GM12875 (cell line): ENCODE measurements at regions not wholly inside any gene's neighbourhood (a gene's known extent, or its start where the extent isn't known, plus 50 kb on each side); places are given as distances from the start of the nearest gene placed in this dataset.

Experiments
- H3K4me3 ChIP-seq: one replicate; pipeline ENCODE4 v1.5.1; 2011; ENCODE audit warnings: low read depth, low read length, control low read depth
- TF ChIP-seq, protein P1 (sequence below): IDR thresholded peaks from 2 replicates; pipeline ENCODE4 v1.5.1; 2011; ENCODE audit warnings: low read depth, mild to moderate bottlenecking, control low read depth, inconsistent platforms, low read length, moderate library complexity, borderline replicate concordance; ENCODE audit not compliant: insufficient read depth

GRCh38 chr1:5559078-5559477 lies 433.1 kb downstream of the NPHP4 start:
- no peak overlapping the region for H3K4me3 ChIP-seq
- TF ChIP-seq, protein P1, sequence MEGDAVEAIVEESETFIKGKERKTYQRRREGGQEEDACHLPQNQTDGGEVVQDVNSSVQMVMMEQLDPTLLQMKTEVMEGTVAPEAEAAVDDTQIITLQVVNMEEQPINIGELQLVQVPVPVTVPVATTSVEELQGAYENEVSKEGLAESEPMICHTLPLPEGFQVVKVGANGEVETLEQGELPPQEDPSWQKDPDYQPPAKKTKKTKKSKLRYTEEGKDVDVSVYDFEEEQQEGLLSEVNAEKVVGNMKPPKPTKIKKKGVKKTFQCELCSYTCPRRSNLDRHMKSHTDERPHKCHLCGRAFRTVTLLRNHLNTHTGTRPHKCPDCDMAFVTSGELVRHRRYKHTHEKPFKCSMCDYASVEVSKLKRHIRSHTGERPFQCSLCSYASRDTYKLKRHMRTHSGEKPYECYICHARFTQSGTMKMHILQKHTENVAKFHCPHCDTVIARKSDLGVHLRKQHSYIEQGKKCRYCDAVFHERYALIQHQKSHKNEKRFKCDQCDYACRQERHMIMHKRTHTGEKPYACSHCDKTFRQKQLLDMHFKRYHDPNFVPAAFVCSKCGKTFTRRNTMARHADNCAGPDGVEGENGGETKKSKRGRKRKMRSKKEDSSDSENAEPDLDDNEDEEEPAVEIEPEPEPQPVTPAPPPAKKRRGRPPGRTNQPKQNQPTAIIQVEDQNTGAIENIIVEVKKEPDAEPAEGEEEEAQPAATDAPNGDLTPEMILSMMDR: no peak

DNA sequence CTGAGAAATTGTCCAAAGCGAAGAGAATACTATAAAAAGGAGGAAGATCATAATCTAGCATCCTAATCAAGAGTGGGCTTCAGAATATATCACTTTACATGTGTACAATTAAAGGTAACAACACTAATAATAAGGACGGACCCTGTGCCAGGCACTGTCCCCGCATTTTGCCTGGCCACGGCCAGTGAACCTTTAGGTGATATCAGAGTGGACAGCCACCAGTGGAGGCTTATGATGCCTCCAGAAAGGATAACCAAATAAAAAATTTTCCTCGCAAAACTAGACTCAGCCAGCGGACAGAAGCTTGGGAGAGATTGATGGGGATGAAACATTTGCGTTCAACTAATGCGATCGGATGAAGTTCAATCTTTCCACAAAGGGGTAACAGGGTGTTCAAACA lies 436.4 kb downstream of the NPHP4 start:
- TF ChIP-seq, protein P1: no peak
- H3K4me3 ChIP-seq: no peak overlapping the region

GRCh38 chr1:5554784-5555183 lies 437.4 kb downstream of the NPHP4 start:
- TF ChIP-seq, protein P1: no peak

GRCh38 chr1:5554111-5554510 lies 438.1 kb downstream of the NPHP4 start:
- no peak overlapping the region for H3K4me3 ChIP-seq

More at GRCh38 chr1:5554784-5555183, 437.4 kb downstream of the NPHP4 start:
- no peak overlapping the region for H3K4me3 ChIP-seq

DNA sequence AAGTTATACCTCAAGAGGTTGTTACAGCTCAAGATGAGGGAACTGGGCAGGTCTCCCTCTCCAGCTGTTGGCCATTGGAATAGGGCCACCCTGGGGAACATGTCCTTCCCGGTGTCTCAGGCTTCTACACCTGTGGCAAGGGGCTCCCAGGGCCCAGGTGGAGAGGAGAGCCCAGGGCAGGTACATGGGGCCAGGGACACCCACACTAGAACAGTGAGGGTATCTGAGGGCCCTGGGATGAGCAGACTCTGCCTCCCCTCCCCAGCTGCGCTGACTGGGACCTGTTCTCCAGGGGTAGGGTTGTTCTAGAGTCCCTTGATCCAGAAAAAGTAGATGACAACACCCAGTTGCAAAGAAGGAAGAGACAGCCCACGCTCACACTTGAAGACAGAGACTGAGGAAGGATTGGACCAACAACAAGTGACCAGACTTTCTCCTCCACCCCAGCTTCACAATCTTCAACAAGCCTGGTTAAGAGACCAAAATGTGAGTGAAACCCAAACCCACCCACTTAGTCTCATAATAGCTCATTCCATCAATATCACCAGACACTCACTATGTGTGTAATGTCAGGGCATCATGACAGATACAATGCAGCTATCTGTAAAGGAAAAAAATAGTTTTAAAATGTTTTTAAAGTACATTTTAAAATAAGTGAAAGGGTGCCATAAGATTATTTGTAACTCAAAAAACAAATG lies 439.3 kb downstream of the NPHP4 start:
- H3K4me3 ChIP-seq: no peak overlapping the region
- TF ChIP-seq, protein P1: no peak

More at GRCh38 chr1:5554111-5554510, 438.1 kb downstream of the NPHP4 start:
- TF ChIP-seq, protein P1: no peak

GRCh38 chr1:5551274-5551975 lies 440.8 kb downstream of the NPHP4 start:
- no peak overlapping the region for H3K4me3 ChIP-seq
- TF ChIP-seq, protein P1: no peak

GRCh38 chr1:5548266-5548665 lies 444.0 kb downstream of the NPHP4 start:
- TF ChIP-seq, protein P1: no peak
- H3K4me3 ChIP-seq: no peak overlapping the region
